Esophagus muscularis mucosa (tissue), 4 donors: ENCODE measurements at regions not wholly inside any gene's neighbourhood (a gene's known extent, or its start where the extent isn't known, plus 50 kb on each side); places are given as distances from the start of the nearest gene placed in this dataset.

Source experiments
- DNase-seq: peaks from one replicate; pipeline ENCODE4 v3.0.0-alpha.2; 2017; ENCODE audit errors: extremely low spot score
- H3K27ac ChIP-seq, 4 donors: fragments of 200-600 bp; sonication (generic); replicated peaks in 1 of 4; 1 replicate in 3 of 4; 2 replicates in 1 of 4; pipeline ENCODE4 v1.5.1; 2016 to 2019; ENCODE audit warnings: mild to moderate bottlenecking in 1 of 4
- H3K27me3 ChIP-seq, 4 donors: fragments of 200-600 bp; sonication (generic); one replicate each; pipeline versions ENCODE4 v1.5.1 to v1.6.0; 2016 to 2019
- H3K36me3 ChIP-seq, 4 donors: fragments of 200-600 bp; sonication (generic); one replicate each; pipeline ENCODE4 v1.5.1; 2016 to 2019
- H3K4me1 ChIP-seq, 4 donors: fragments of 200-600 bp; sonication (generic); one replicate each; pipeline ENCODE4 v1.5.1; 2016 to 2019
- H3K4me3 ChIP-seq, 4 donors: fragments of 200-600 bp; sonication (generic); 1 replicate in 2 of 4; 2 replicates in 2 of 4; pipeline ENCODE4 v1.5.1; 2016 to 2019; ENCODE audit warnings: mild to moderate bottlenecking in 4 of 4, moderate library complexity in 1 of 4
- H3K9me3 ChIP-seq, 4 donors: fragments of 200-600 bp; sonication (generic); 1 replicate in 3 of 4; 2 replicates in 1 of 4; pipeline ENCODE4 v1.5.1; 2016 to 2019
- CTCF ChIP-seq, 3 experiments: fragments of 200-600 bp in 2 of 3; fragments of 450-650 bp in 1 of 3; sonication (generic) in 2 of 3; IDR thresholded peaks; one replicate each; pipeline ENCODE4 v1.5.1; 2017 to 2019; ENCODE audit warnings: antibody characterized with exemption in 3 of 3, mild to moderate bottlenecking in 2 of 3, moderate library complexity in 1 of 3
- EP300 ChIP-seq: sonication (generic); formaldehyde crosslinking; IDR thresholded peaks from one replicate; pipeline ENCODE4 v1.6.1; 2017; ENCODE audit warnings: antibody characterized with exemption
- POLR2A ChIP-seq: fragments of 450-650 bp; IDR thresholded peaks from one replicate; pipeline ENCODE4 v1.6.1; 2017; ENCODE audit warnings: antibody characterized with exemption, moderate library complexity, mild to moderate bottlenecking, low read depth
- POLR2AphosphoS5 ChIP-seq, 2 donors: sonication (generic); formaldehyde crosslinking; IDR thresholded peaks; one replicate each; pipeline ENCODE4 v1.6.1; 2017; ENCODE audit warnings: antibody characterized with exemption in 2 of 2
- WGBS: methylation state at CpG from one replicate; pipeline ENCODE4 v1.1.5; 2018; 5-methylcytosine and 5-hydroxymethylcytosine counted together
- intact Hi-C: fragments of 100-400 bp; cut with DNase I; formaldehyde crosslinking; loops from one replicate; pipeline ENCODE4 v1.15.1; 2023
- small RNA-seq, 3 donors: library from RNA; depleted of rRNA; stranded (forward); fragments of <200 nt; gene quantifications; one replicate each; pipeline ENCODE3, GENCODE V24; 2016

GRCh38 chr9:84218322-84218721 is 122.2 kb downstream of the SLC28A3 start:
- Histone ChIP-seq H3K4me1 (peaks cover 0 to 11% (median 5%) of the 10 kb centered on the region in 4 donors), H3K27ac (no peak overlapping the region), H3K36me3 (no peaks in the 10 kb centered on the region), H3K9me3 (peaks cover 0 to 9% (median 3%) of the 10 kb centered on the region in 4 donors), H3K27me3 (no peaks in the 10 kb centered on the region), H3K4me3 (no peak overlapping the region)
- 54% methylated on average over 4 of the region's 4 CpGs for WGBS
- intact Hi-C loops = no loop called here
- DNase-seq = no peak
- no peak for TF ChIP-seq CTCF (IDR thresholded peaks at IDR 0.05)
- TF ChIP-seq EP300 = no peak
- no peak for TF ChIP-seq POLR2A
- no peak for TF ChIP-seq POLR2AphosphoS5 (IDR thresholded peaks at IDR 0.05)

DNA sequence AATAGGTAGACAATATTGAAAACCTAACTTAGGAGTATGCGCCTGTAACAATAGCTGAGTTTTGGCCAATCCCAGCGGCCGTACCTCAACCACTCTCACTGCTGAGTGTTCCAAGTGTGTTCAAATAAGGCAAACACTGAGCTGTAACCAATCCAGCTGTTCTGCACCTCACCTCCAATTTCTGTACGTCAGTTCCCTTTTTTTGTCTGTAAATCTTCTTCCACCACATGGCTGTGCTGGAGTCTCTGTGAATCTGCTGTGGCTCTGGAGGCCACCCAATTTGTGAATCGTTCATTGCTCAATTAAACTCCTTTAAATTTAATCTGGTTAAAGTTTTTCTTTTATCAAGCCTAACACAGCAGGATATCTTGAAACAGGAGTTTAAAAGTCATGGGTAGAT is 116.3 kb downstream of the SLC28A3 start:
- DNase-seq = no peak
- Histone ChIP-seq H3K4me3 (no peak overlapping the region), H3K27ac (no peak overlapping the region), H3K9me3 (peaks cover 0 to 9% (median 3%) of the 10 kb centered on the region in 4 donors), H3K27me3 (no peaks in the 10 kb centered on the region), H3K36me3 (no peaks in the 10 kb centered on the region), H3K4me1 (peaks cover 0 to 14% (median 7%) of the 10 kb centered on the region in 4 donors)
- WGBS = 66% methylated on average over 5 of the region's 5 CpGs
- TF ChIP-seq EP300 (no peak), POLR2A (no peak), POLR2AphosphoS5 (IDR thresholded peaks at IDR 0.05) (no peak), CTCF (IDR thresholded peaks at IDR 0.05) (no peak)
- intact Hi-C loops = no loop called here

Small RNAs in the stretch of these regions (small RNA-seq; reads per million reads assigned to genes)
- 0 reads per million in 3 donors for gene AL390838.2
